HFF-Myc (cell line): ENCODE measurements at regions not wholly inside any gene's neighbourhood (a gene's known extent, or its start where the extent isn't known, plus 50 kb on each side); places are given as distances from the start of the nearest gene placed in this dataset.
"Not testable (repeated sequence)": the region's sequence is repeated elsewhere in the genome, so short reads cannot be mapped to it uniquely, and the experiment has no call there.

Source experiments
- DNase-seq: peaks from one replicate; pipeline ENCODE4 v3.0.0-alpha.2; 2011; ENCODE audit warnings: low read depth; ENCODE audit errors: extremely low read depth
- H3K4me3 ChIP-seq: replicated peaks from 2 replicates; pipeline ENCODE4 v1.5.1; 2011; ENCODE audit warnings: low read depth, mild to moderate bottlenecking, control low read depth, low read length
- CTCF ChIP-seq: IDR thresholded peaks from 2 replicates; pipeline ENCODE4 v1.5.1; 2012; ENCODE audit warnings: mild to moderate bottlenecking, low read depth, low read length, control low read depth; ENCODE audit errors: missing control alignments

- TF ChIP-seq CTCF: no peak
- H3K4me3 ChIP-seq: no peak overlapping the region
- DNase-seq: no peak
These were observed 410.8 kb downstream of the MDFIC start for GRCh38 chr7:115332691-115333090.

- no peak overlapping the region for H3K4me3 ChIP-seq
- no peak for TF ChIP-seq CTCF
- DNase-seq: no peak
These were observed 407.1 kb downstream of the MDFIC start for GRCh38 chr7:115329006-115329405.

- H3K4me3 ChIP-seq: no peak overlapping the region
- no peak for TF ChIP-seq CTCF
- DNase-seq: no peak
These were observed 406.1 kb downstream of the MDFIC start for GRCh38 chr7:115328018-115328417.

GRCh38 chr7:115327326-115327725 is 405.4 kb downstream of the MDFIC start:
- H3K4me3 ChIP-seq: no peak overlapping the region
- TF ChIP-seq CTCF: no peak
- no peak for DNase-seq

GRCh38 chr7:115319541-115319940 is 397.6 kb downstream of the MDFIC start:
- DNase-seq: no peak
- no peak overlapping the region for H3K4me3 ChIP-seq
- TF ChIP-seq CTCF: no peak

GRCh38 chr7:115310316-115310715 is 388.4 kb downstream of the MDFIC start:
- not testable (repeated sequence) for DNase-seq, H3K4me3 ChIP-seq

- no peak overlapping the region for H3K4me3 ChIP-seq
- DNase-seq: no peak
- TF ChIP-seq CTCF: no peak
These were observed 384.7 kb downstream of the MDFIC start for GRCh38 chr7:115306586-115306985.
